HCT116 (cell line): ENCODE measurements at regions not wholly inside any gene's neighbourhood (a gene's known extent, or its start where the extent isn't known, plus 50 kb on each side); places are given as distances from the start of the nearest gene placed in this dataset.

Source experiments
- ATAC-seq: fragments of 200-7000 bp; cut with Tn5 transposase; 2 replicates; pipeline ENCODE4 v1.9.1; 2020; ENCODE audit warnings: mild to moderate bottlenecking, moderate library complexity
- BruUV-seq: library from RNA; stranded (reverse); fragments of 400-500 nt; replicated peaks from 2 replicates; lab custom pipeline; 2021; lab: Mats Ljungman, UMichigan
- CTCF ChIA-PET: fragments of 300-600 bp; sonication (Branson Sonifier 250); formaldehyde crosslinking; loops from one replicate; lab custom pipeline; 2021; ENCODE audit warnings: antibody characterized with exemption; lab: Charles Lee
- POLR2A ChIA-PET: fragments of 300-600, 350-600 bp; sonication (Branson Sonifier 250); formaldehyde crosslinking; loops from one replicate; lab custom pipeline; 2021; ENCODE audit warnings: antibody characterized with exemption; lab: Charles Lee
- RAD21 ChIA-PET, 2 experiments: fragments of 300-600 bp; sonication (Branson Sonifier 250); formaldehyde crosslinking; loops; one replicate each; lab custom pipeline; 2023; ENCODE audit warnings: low total read pairs in 2 of 2; ENCODE audit not compliant: uncharacterized antibody in 2 of 2, unreplicated experiment in 2 of 2, low non-redundant PET in 1 of 2; lab: Charles Lee
- DNase-seq: peaks from one replicate; pipeline ENCODE4 v3.0.0-alpha.2; 2010; ENCODE audit warnings: low read depth, low spot score
- H2AFZ ChIP-seq: fragments of 200-600 bp; shearing (Covaris generic), sonication (generic); 2 replicates; pipeline ENCODE4 v1.6.1; 2017; ENCODE audit warnings: low read depth, mixed run types, mixed read lengths, antibody characterized with exemption, low read length; ENCODE audit not compliant: poor library complexity, severe bottlenecking
- H3K27ac ChIP-seq: 2 replicates; pipeline ENCODE4 v1.5.1; 2012; ENCODE audit warnings: low read depth, low read length
- H3K27me3 ChIP-seq: fragments of 200-600 bp; sonication (generic); 2 replicates; pipeline ENCODE4 v1.6.1; 2016; ENCODE audit warnings: mixed run types, low read length, mixed read lengths; ENCODE audit not compliant: insufficient read depth
- H3K36me3 ChIP-seq, 2 experiments: fragments of 200-500 bp in 1 of 2; fragments of 200-600 bp in 1 of 2; sonication (Bioruptor generic) in 1 of 2; sonication (generic) in 1 of 2; 2 replicates each; pipeline versions ENCODE4 v1.5.1 to v1.6.1; 2014 to 2016; ENCODE audit warnings: low read length in 2 of 2, inconsistent platforms in 1 of 2, mixed read lengths in 1 of 2, mixed run types in 1 of 2; ENCODE audit not compliant: insufficient read depth in 2 of 2, control insufficient read depth in 1 of 2
- H3K4me1 ChIP-seq, 2 experiments: fragments of 200-600 bp in 1 of 2; sonication (generic) in 1 of 2; 2 replicates each; pipeline versions ENCODE4 v1.5.1 to v1.6.1; 2012 to 2017; ENCODE audit warnings: low read length in 2 of 2, inconsistent platforms in 1 of 2, mild to moderate bottlenecking in 1 of 2, mixed read lengths in 1 of 2, mixed run types in 1 of 2, moderate library complexity in 1 of 2; ENCODE audit not compliant: insufficient read depth in 2 of 2, control insufficient read depth in 1 of 2
- H3K4me2 ChIP-seq: fragments of 200-600 bp; sonication (generic); 2 replicates; pipeline ENCODE4 v1.6.1; 2017; ENCODE audit warnings: mixed run types, low read length, mixed read lengths
- H3K4me3 ChIP-seq, 2 experiments: fragments of 200-600 bp in 1 of 2; sonication (generic) in 1 of 2; replicated peaks in 1 of 2; 2 replicates each; pipeline ENCODE4 v1.5.1; 2011 to 2016; ENCODE audit warnings: low read length in 2 of 2, control low read depth in 1 of 2, low read depth in 1 of 2, mild to moderate bottlenecking in 1 of 2, mixed read lengths in 1 of 2, mixed run types in 1 of 2
- H3K79me2 ChIP-seq: fragments of 200-600 bp; sonication (generic); 2 replicates; pipeline ENCODE4 v1.6.1; 2017; ENCODE audit warnings: mild to moderate bottlenecking, mixed run types, low read length, moderate library complexity, mixed read lengths; ENCODE audit not compliant: insufficient read depth
- H3K9ac ChIP-seq: fragments of 200-600 bp; sonication (generic); 2 replicates; pipeline ENCODE4 v1.6.1; 2016; ENCODE audit warnings: low read length, mixed read lengths
- H3K9me2 ChIP-seq: fragments of 200-600 bp; sonication (generic), shearing (Covaris generic); 2 replicates; pipeline ENCODE4 v1.6.1; 2017; ENCODE audit warnings: mixed run types, mild to moderate bottlenecking, moderate library complexity; ENCODE audit not compliant: insufficient read depth
- H3K9me3 ChIP-seq, 2 experiments: fragments of 200-500 bp in 1 of 2; fragments of 200-600 bp in 1 of 2; sonication (Bioruptor generic) in 1 of 2; sonication (generic) in 1 of 2; 2 replicates each; pipeline ENCODE4 v1.6.1; 2014 to 2017; ENCODE audit warnings: low read length in 2 of 2, mixed read lengths in 2 of 2, inconsistent platforms in 1 of 2, low read depth in 1 of 2, mild to moderate bottlenecking in 1 of 2, mixed run types in 1 of 2, moderate library complexity in 1 of 2; ENCODE audit not compliant: control insufficient read depth in 1 of 2, insufficient read depth in 1 of 2
- H4K20me1 ChIP-seq: fragments of 200-600 bp; sonication (generic), shearing (Covaris generic); 2 replicates; pipeline ENCODE4 v1.6.1; 2017; ENCODE audit warnings: mixed run types, mild to moderate bottlenecking, moderate library complexity; ENCODE audit not compliant: insufficient read depth
- CBX3 ChIP-seq: IDR thresholded peaks from 2 replicates; pipeline ENCODE4 v1.6.1; 2012; ENCODE audit warnings: low read depth
- CEBPB ChIP-seq: IDR thresholded peaks from 2 replicates; pipeline ENCODE4 v1.6.1; 2012; ENCODE audit warnings: low read depth
- ELF1 ChIP-seq: IDR thresholded peaks from 2 replicates; pipeline ENCODE4 v1.6.1; 2012; ENCODE audit warnings: low read depth, borderline replicate concordance
- EZH2 ChIP-seq: fragments of 200-600 bp; sonication (generic); IDR thresholded peaks from 2 replicates; pipeline ENCODE4 v1.6.1; 2017; ENCODE audit warnings: antibody characterized with exemption, mixed run types
- EZH2phosphoT487 ChIP-seq: fragments of 200-600 bp; IDR thresholded peaks from 2 replicates; pipeline ENCODE4 v1.6.1; 2018; ENCODE audit warnings: antibody characterized with exemption, borderline replicate concordance
- JUND ChIP-seq: IDR thresholded peaks from 2 replicates; pipeline ENCODE4 v1.6.1; 2012
- POLR2A ChIP-seq: IDR thresholded peaks from 2 replicates; pipeline ENCODE4 v1.7.0; 2011; ENCODE audit warnings: borderline replicate concordance; ENCODE audit not compliant: insufficient read depth, insufficient read length; ENCODE audit errors: extremely low read depth
- POLR2AphosphoS5 ChIP-seq: IDR thresholded peaks from 2 replicates; pipeline ENCODE4 v1.6.1; 2011; ENCODE audit warnings: mild to moderate bottlenecking, low read depth, low read length, moderate library complexity
- SIN3A ChIP-seq: IDR thresholded peaks from 2 replicates; pipeline ENCODE4 v1.6.1; 2012; ENCODE audit warnings: low read depth
- SP1 ChIP-seq: IDR thresholded peaks from 2 replicates; pipeline ENCODE4 v1.6.1; 2012; ENCODE audit warnings: low read depth
- SRF ChIP-seq: IDR thresholded peaks from 2 replicates; pipeline ENCODE4 v1.6.1; 2012; ENCODE audit warnings: low read depth
- TCF7L2 ChIP-seq: IDR thresholded peaks from 2 replicates; pipeline ENCODE4 v1.7.0; 2011; ENCODE audit warnings: borderline replicate concordance, inconsistent platforms; ENCODE audit not compliant: insufficient read depth, insufficient read length; ENCODE audit errors: extremely low read depth
- YY1 ChIP-seq: IDR thresholded peaks from 2 replicates; pipeline ENCODE4 v1.6.1; 2011; ENCODE audit warnings: low read length, low read depth, moderate library complexity, mild to moderate bottlenecking; ENCODE audit not compliant: insufficient replicate concordance; ENCODE audit errors: extremely low read depth
- ZNF274 ChIP-seq: fragments of 200-500 bp; sonication (Bioruptor generic); IDR thresholded peaks from 2 replicates; pipeline ENCODE4 v1.6.1; 2014; ENCODE audit warnings: mild to moderate bottlenecking, low read depth, low read length, inconsistent platforms
- intact Hi-C: fragments of 100-400 bp; cut with micrococcal nuclease; formaldehyde crosslinking; loops from 2 replicates; pipeline ENCODE4 v1.10.0; 2022
- TF ChIP-seq, protein P1 (sequence below): IDR thresholded peaks from 2 replicates; pipeline ENCODE4 v1.6.1; 2012; ENCODE audit warnings: low read depth
- TF ChIP-seq, protein P2 (sequence below): IDR thresholded peaks from 2 replicates; pipeline ENCODE4 v1.6.1; 2012
- TF ChIP-seq, protein P3 (sequence below), 3 experiments: fragments of 200-600 bp in 1 of 3; sonication (generic) in 1 of 3; IDR thresholded peaks in 2 of 3; conservative IDR thresholded peaks in 1 of 3; 2 replicates each; pipeline ENCODE4 v1.5.1; 2012 to 2017; ENCODE audit warnings: low read depth in 2 of 3, low read length in 2 of 3, antibody characterized with exemption in 1 of 3, borderline replicate concordance in 1 of 3, control low read depth in 1 of 3, mild to moderate bottlenecking in 1 of 3, mixed read lengths in 1 of 3, mixed run types in 1 of 3, moderate library complexity in 1 of 3; ENCODE audit not compliant: insufficient read depth in 1 of 3
- TF ChIP-seq, protein P4 (sequence below): IDR thresholded peaks from 2 replicates; pipeline ENCODE4 v1.6.1; 2012

DNA sequence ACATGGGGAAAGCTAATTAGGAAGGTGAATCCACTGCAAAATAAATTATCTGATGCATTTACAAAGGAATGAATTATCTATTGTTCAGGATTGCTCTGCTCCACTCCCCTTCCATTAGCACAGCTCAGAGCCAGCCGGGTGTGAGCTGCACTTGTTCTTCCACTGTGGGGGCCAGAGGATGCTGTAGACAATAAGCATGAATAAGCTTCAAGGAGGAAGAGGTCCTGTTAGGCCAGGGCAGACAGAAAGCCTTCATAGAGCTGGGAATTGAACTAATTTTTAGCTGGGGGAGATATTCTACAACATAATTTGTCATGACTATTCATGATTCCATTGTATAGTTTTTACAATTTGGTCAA lies 137.6 kb upstream of the MAX start:
- Histone ChIP-seq H3K36me3 (no peaks in the 10 kb centered on the region), H3K9ac (no peak overlapping the region), H3K4me1 (peaks cover 33 to 59% of the 10 kb centered on the region in 2 experiments), H3K27me3 (no peaks in the 10 kb centered on the region), H3K27ac (no peak overlapping the region), H4K20me1 (no peaks in the 10 kb centered on the region), H3K4me2 (no peak overlapping the region), H3K79me2 (no peaks in the 10 kb centered on the region), H2AFZ (no peak overlapping the region), H3K9me2 (no peaks in the 10 kb centered on the region), H3K9me3 (no peaks in the 10 kb centered on the region), H3K4me3 (no peak overlapping the region)
- POLR2A ChIA-PET, result interaction anchor here (1.8 kb wide), 1 partner anchor 8 kb away, joined by 7 read pairs; no protein-coding TSS in a partner anchor
- intact Hi-C loops, result loop anchor here (5.0 kb wide), 2 partner anchors 52 to 117 kb away; no protein-coding TSS in a partner anchor
- ATAC-seq, result no peak
- BruUV-seq, result no TSS peak
- DNase-seq, result no peak
- CTCF ChIA-PET, result no interaction called here
- RAD21 ChIA-PET, result no interaction called here
- TF ChIP-seq, protein P1, sequence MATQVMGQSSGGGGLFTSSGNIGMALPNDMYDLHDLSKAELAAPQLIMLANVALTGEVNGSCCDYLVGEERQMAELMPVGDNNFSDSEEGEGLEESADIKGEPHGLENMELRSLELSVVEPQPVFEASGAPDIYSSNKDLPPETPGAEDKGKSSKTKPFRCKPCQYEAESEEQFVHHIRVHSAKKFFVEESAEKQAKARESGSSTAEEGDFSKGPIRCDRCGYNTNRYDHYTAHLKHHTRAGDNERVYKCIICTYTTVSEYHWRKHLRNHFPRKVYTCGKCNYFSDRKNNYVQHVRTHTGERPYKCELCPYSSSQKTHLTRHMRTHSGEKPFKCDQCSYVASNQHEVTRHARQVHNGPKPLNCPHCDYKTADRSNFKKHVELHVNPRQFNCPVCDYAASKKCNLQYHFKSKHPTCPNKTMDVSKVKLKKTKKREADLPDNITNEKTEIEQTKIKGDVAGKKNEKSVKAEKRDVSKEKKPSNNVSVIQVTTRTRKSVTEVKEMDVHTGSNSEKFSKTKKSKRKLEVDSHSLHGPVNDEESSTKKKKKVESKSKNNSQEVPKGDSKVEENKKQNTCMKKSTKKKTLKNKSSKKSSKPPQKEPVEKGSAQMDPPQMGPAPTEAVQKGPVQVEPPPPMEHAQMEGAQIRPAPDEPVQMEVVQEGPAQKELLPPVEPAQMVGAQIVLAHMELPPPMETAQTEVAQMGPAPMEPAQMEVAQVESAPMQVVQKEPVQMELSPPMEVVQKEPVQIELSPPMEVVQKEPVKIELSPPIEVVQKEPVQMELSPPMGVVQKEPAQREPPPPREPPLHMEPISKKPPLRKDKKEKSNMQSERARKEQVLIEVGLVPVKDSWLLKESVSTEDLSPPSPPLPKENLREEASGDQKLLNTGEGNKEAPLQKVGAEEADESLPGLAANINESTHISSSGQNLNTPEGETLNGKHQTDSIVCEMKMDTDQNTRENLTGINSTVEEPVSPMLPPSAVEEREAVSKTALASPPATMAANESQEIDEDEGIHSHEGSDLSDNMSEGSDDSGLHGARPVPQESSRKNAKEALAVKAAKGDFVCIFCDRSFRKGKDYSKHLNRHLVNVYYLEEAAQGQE, result no peak
- TF ChIP-seq TCF7L2 (no peak), CEBPB (no peak), CBX3 (no peak), EZH2 (no peak), SP1 (no peak), ZNF274 (no peak), ELF1 (no peak), EZH2phosphoT487 (no peak), JUND (no peak), SIN3A (no peak), SRF (no peak), POLR2AphosphoS5 (no peak), POLR2A (no peak), YY1 (no peak)
- TF ChIP-seq, protein P2, sequence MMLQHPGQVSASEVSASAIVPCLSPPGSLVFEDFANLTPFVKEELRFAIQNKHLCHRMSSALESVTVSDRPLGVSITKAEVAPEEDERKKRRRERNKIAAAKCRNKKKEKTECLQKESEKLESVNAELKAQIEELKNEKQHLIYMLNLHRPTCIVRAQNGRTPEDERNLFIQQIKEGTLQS, result no peak
- TF ChIP-seq, protein P3, sequence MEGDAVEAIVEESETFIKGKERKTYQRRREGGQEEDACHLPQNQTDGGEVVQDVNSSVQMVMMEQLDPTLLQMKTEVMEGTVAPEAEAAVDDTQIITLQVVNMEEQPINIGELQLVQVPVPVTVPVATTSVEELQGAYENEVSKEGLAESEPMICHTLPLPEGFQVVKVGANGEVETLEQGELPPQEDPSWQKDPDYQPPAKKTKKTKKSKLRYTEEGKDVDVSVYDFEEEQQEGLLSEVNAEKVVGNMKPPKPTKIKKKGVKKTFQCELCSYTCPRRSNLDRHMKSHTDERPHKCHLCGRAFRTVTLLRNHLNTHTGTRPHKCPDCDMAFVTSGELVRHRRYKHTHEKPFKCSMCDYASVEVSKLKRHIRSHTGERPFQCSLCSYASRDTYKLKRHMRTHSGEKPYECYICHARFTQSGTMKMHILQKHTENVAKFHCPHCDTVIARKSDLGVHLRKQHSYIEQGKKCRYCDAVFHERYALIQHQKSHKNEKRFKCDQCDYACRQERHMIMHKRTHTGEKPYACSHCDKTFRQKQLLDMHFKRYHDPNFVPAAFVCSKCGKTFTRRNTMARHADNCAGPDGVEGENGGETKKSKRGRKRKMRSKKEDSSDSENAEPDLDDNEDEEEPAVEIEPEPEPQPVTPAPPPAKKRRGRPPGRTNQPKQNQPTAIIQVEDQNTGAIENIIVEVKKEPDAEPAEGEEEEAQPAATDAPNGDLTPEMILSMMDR (IDR thresholded peaks at IDR 0.05 in 2 of 3, conservative IDR thresholded peaks at IDR 0.05 in 1 of 3; ENCODE audit: borderline replicate concordance in 1 of 3, insufficient read depth in 1 of 3, low read depth in 2 of 3, low read length in 2 of 3), result no peak
- TF ChIP-seq, protein P4, sequence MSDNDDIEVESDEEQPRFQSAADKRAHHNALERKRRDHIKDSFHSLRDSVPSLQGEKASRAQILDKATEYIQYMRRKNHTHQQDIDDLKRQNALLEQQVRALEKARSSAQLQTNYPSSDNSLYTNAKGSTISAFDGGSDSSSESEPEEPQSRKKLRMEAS, result no peak
